Astrocyte of the spinal cord (primary cell): ENCODE measurements at regions not wholly inside any gene's neighbourhood (a gene's known extent, or its start where the extent isn't known, plus 50 kb on each side); places are given as distances from the start of the nearest gene placed in this dataset.
"Not testable (repeated sequence)": the region's sequence is repeated elsewhere in the genome, so short reads cannot be mapped to it uniquely, and the experiment has no call there.

Source experiments
- DNase-seq: peaks from one replicate; pipeline ENCODE4 v3.0.0; 2011; ENCODE audit warnings: low read depth, low spot score
- H3K4me3 ChIP-seq: 2 replicates; pipeline ENCODE4 v1.5.1; 2011; ENCODE audit warnings: low read depth, mild to moderate bottlenecking, low read length, moderate library complexity
- CTCF ChIP-seq: IDR thresholded peaks from 2 replicates; pipeline ENCODE4 v1.5.1; 2012; ENCODE audit warnings: low read depth, mild to moderate bottlenecking, low read length, inconsistent platforms
- in situ Hi-C: cut with HindIII; loops from 2 replicates; pipeline ENCODE4 v1.10.0; 2017; ENCODE audit warnings: low sequenced_read_pairs

- no peak overlapping the region for H3K4me3 ChIP-seq
- in situ Hi-C loops, result no loop called here
- DNase-seq, result peak; percentile 22
- TF ChIP-seq CTCF, result no peak
Observed at GRCh38 chr5:25540628-25541027, 895.9 kb upstream of the CDH10 start.

GRCh38 chr5:25539536-25539935 lies 894.8 kb upstream of the CDH10 start:
- no peak for TF ChIP-seq CTCF
- in situ Hi-C loops, result no loop called here
- peak; percentile 27 for DNase-seq
- no peak overlapping the region for H3K4me3 ChIP-seq

- H3K4me3 ChIP-seq, in situ Hi-C loops, DNase-seq: not testable (repeated sequence)
Observed at GRCh38 chr5:25536461-25536860, 891.7 kb upstream of the CDH10 start.

- DNase-seq, result no peak
- no peak for TF ChIP-seq CTCF
- H3K4me3 ChIP-seq, result no peak overlapping the region
- in situ Hi-C loops, result no loop called here
Observed at GRCh38 chr5:25516141-25516540, 871.4 kb upstream of the CDH10 start.

GRCh38 chr5:25515525-25515924 lies 870.7 kb upstream of the CDH10 start:
- in situ Hi-C loops, result no loop called here
- no peak for TF ChIP-seq CTCF
- no peak overlapping the region for H3K4me3 ChIP-seq
- DNase-seq, result no peak

GRCh38 chr5:25510692-25511091 lies 865.9 kb upstream of the CDH10 start:
- in situ Hi-C loops, DNase-seq: not testable (repeated sequence)

GRCh38 chr5:25508011-25508410 lies 863.2 kb upstream of the CDH10 start:
- DNase-seq, in situ Hi-C loops, H3K4me3 ChIP-seq: not testable (repeated sequence)

More at GRCh38 chr5:25510692-25511091, 865.9 kb upstream of the CDH10 start:
- not testable (repeated sequence) for H3K4me3 ChIP-seq

GRCh38 chr5:25500635-25501034 lies 855.9 kb upstream of the CDH10 start:
- no peak for DNase-seq
- in situ Hi-C loops, result no loop called here
- no peak for TF ChIP-seq CTCF
- no peak overlapping the region for H3K4me3 ChIP-seq
